Fibroblast of skin of right biceps (primary cell): ENCODE measurements at regions not wholly inside any gene's neighbourhood (a gene's known extent, or its start where the extent isn't known, plus 50 kb on each side); places are given as distances from the start of the nearest gene placed in this dataset.
"Not testable (repeated sequence)": the region's sequence is repeated elsewhere in the genome, so short reads cannot be mapped to it uniquely, and the experiment has no call there.

Experiments used
- DNase-seq: peaks from one replicate; pipeline ENCODE4 v3.0.0-alpha.2; 2013

GRCh38 chr11:106514706-106515105 is 437.2 kb downstream of the AASDHPPT start:
- DNase-seq = no peak

GRCh38 chr11:106517426-106517825 is 440.0 kb downstream of the AASDHPPT start:
- DNase-seq = no peak

- no peak for DNase-seq
Observed at GRCh38 chr11:106520146-106520912, 442.9 kb downstream of the AASDHPPT start.

- no peak for DNase-seq
Observed at GRCh38 chr11:106520920-106521319, 443.5 kb downstream of the AASDHPPT start.

- DNase-seq = no peak
Observed at GRCh38 chr11:106523171-106523570, 445.7 kb downstream of the AASDHPPT start.

GRCh38 chr11:106523921-106524320 is 446.5 kb downstream of the AASDHPPT start:
- no peak for DNase-seq

GRCh38 chr11:106524436-106524835 is 447.0 kb downstream of the AASDHPPT start:
- no peak for DNase-seq

GRCh38 chr11:106531648-106532047 is 454.2 kb downstream of the AASDHPPT start:
- not testable (repeated sequence) for DNase-seq

- DNase-seq = no peak
Observed at GRCh38 chr11:106533046-106533445, 455.6 kb downstream of the AASDHPPT start.

GRCh38 chr11:106540001-106540400 is 462.5 kb downstream of the AASDHPPT start:
- no peak for DNase-seq

GRCh38 chr11:106548406-106548805 is 469.9 kb downstream of the GUCY1A2 start:
- no peak for DNase-seq

GRCh38 chr11:106551744-106552673 is 466.3 kb downstream of the GUCY1A2 start:
- no peak for DNase-seq

GRCh38 chr11:106552694-106553203 is 465.5 kb downstream of the GUCY1A2 start:
- DNase-seq = no peak

GRCh38 chr11:106553304-106553703 is 465.0 kb downstream of the GUCY1A2 start:
- no peak for DNase-seq

- DNase-seq = peak; percentile 8
Observed at GRCh38 chr11:106555566-106556250, 462.6 kb downstream of the GUCY1A2 start.

GRCh38 chr11:106565326-106565725 is 452.9 kb downstream of the GUCY1A2 start:
- no peak for DNase-seq

- DNase-seq = no peak
Observed at GRCh38 chr11:106568632-106569031, 449.6 kb downstream of the GUCY1A2 start.

- DNase-seq = not testable (repeated sequence)
Observed at GRCh38 chr11:106577384-106577783, 440.9 kb downstream of the GUCY1A2 start.

- no peak for DNase-seq
Observed at GRCh38 chr11:106581399-106581798, 436.9 kb downstream of the GUCY1A2 start.

GRCh38 chr11:106585061-106585460 is 433.2 kb downstream of the GUCY1A2 start:
- DNase-seq = peak; percentile 45

GRCh38 chr11:106594751-106595351 is 423.4 kb downstream of the GUCY1A2 start:
- no peak for DNase-seq

GRCh38 chr11:106601684-106602297 is 416.5 kb downstream of the GUCY1A2 start:
- DNase-seq = no peak
